ENCODE measurements at regions not wholly inside any gene's neighbourhood (a gene's known extent, or its start where the extent isn't known, plus 50 kb on each side); places are given as distances from the start of the nearest gene placed in this dataset.
"Not testable (repeated sequence)": the region's sequence is repeated elsewhere in the genome, so short reads cannot be mapped to it uniquely, and the experiment has no call there.

- DNase-seq (ENCODE audit: low read depth, low spot score); H3K27me3 ChIP-seq (ENCODE audit: control insufficient read depth, insufficient read depth, low read length); POLR2A ChIA-PET; CTCF ChIA-PET; H3K9me3 ChIP-seq (ENCODE audit: control insufficient read depth, insufficient read depth, low read length); H3K27ac ChIP-seq (ENCODE audit: low read depth, low read length): not testable (repeated sequence)
- H3K4me3 ChIP-seq (ENCODE audit: low read depth, low read length), result 0 out of 2 replicates have a peak overlapping the region, but pooled peaks have one; percentile 17
Observed at GRCh38 chr2:111452208-111452607, 331.5 kb downstream of the BCL2L11 start.

- POLR2A ChIA-PET, result interaction anchor here (0.6 kb wide), 1 partner anchor 82 kb away, joined by 6 read pairs; no protein-coding TSS in a partner anchor
- H3K27me3 ChIP-seq (ENCODE audit: control insufficient read depth, insufficient read depth, low read length); CTCF ChIA-PET; DNase-seq (ENCODE audit: low read depth, low spot score); H3K9me3 ChIP-seq (ENCODE audit: control insufficient read depth, insufficient read depth, low read length); H3K4me3 ChIP-seq (ENCODE audit: low read depth, low read length); H3K27ac ChIP-seq (ENCODE audit: low read depth, low read length): not testable (repeated sequence)
Observed at GRCh38 chr2:111453308-111453707, 332.6 kb downstream of the BCL2L11 start.

- H3K27ac ChIP-seq (ENCODE audit: low read depth, low read length); CTCF ChIA-PET; H3K4me3 ChIP-seq (ENCODE audit: low read depth, low read length); POLR2A ChIA-PET; H3K9me3 ChIP-seq (ENCODE audit: control insufficient read depth, insufficient read depth, low read length); H3K27me3 ChIP-seq (ENCODE audit: control insufficient read depth, insufficient read depth, low read length); DNase-seq (ENCODE audit: low read depth, low spot score): not testable (repeated sequence)
Observed at GRCh38 chr2:111453816-111454215, 333.1 kb downstream of the BCL2L11 start.

GRCh38 chr2:111454404-111454803, 333.7 kb downstream of the BCL2L11 start:
- POLR2A ChIA-PET; H3K9me3 ChIP-seq (ENCODE audit: control insufficient read depth, insufficient read depth, low read length): not testable (repeated sequence)
- DNase-seq (ENCODE audit: low read depth, low spot score), result peak; percentile 16

GRCh38 chr2:111455016-111456015, 334.6 kb downstream of the BCL2L11 start:
- H3K27me3 ChIP-seq (ENCODE audit: control insufficient read depth, insufficient read depth, low read length); CTCF ChIA-PET; H3K9me3 ChIP-seq (ENCODE audit: control insufficient read depth, insufficient read depth, low read length); H3K27ac ChIP-seq (ENCODE audit: low read depth, low read length); DNase-seq (ENCODE audit: low read depth, low spot score); H3K4me3 ChIP-seq (ENCODE audit: low read depth, low read length); POLR2A ChIA-PET: not testable (repeated sequence)

More at GRCh38 chr2:111454404-111454803, 333.7 kb downstream of the BCL2L11 start:
- H3K4me3 ChIP-seq (ENCODE audit: low read depth, low read length); H3K27ac ChIP-seq (ENCODE audit: low read depth, low read length); CTCF ChIA-PET; H3K27me3 ChIP-seq (ENCODE audit: control insufficient read depth, insufficient read depth, low read length): not testable (repeated sequence)

GRCh38 chr2:111457191-111457590, 336.5 kb downstream of the BCL2L11 start:
- CTCF ChIA-PET; H3K4me3 ChIP-seq (ENCODE audit: low read depth, low read length): not testable (repeated sequence)

GRCh38 chr2:111460901-111461300, 340.2 kb downstream of the BCL2L11 start:
- H3K27ac ChIP-seq (ENCODE audit: low read depth, low read length); DNase-seq (ENCODE audit: low read depth, low spot score); CTCF ChIA-PET; H3K27me3 ChIP-seq (ENCODE audit: control insufficient read depth, insufficient read depth, low read length); POLR2A ChIA-PET; H3K4me3 ChIP-seq (ENCODE audit: low read depth, low read length); H3K9me3 ChIP-seq (ENCODE audit: control insufficient read depth, insufficient read depth, low read length): not testable (repeated sequence)

More at GRCh38 chr2:111457191-111457590, 336.5 kb downstream of the BCL2L11 start:
- H3K27ac ChIP-seq (ENCODE audit: low read depth, low read length); POLR2A ChIA-PET; H3K27me3 ChIP-seq (ENCODE audit: control insufficient read depth, insufficient read depth, low read length); H3K9me3 ChIP-seq (ENCODE audit: control insufficient read depth, insufficient read depth, low read length); DNase-seq (ENCODE audit: low read depth, low spot score): not testable (repeated sequence)

GRCh38 chr2:111461831-111462230, 341.1 kb downstream of the BCL2L11 start:
- POLR2A ChIA-PET; H3K4me3 ChIP-seq (ENCODE audit: low read depth, low read length); CTCF ChIA-PET; H3K27ac ChIP-seq (ENCODE audit: low read depth, low read length); H3K27me3 ChIP-seq (ENCODE audit: control insufficient read depth, insufficient read depth, low read length); DNase-seq (ENCODE audit: low read depth, low spot score); H3K9me3 ChIP-seq (ENCODE audit: control insufficient read depth, insufficient read depth, low read length): not testable (repeated sequence)

GRCh38 chr2:111462572-111462971, 341.9 kb downstream of the BCL2L11 start:
- H3K27me3 ChIP-seq (ENCODE audit: control insufficient read depth, insufficient read depth, low read length); H3K9me3 ChIP-seq (ENCODE audit: control insufficient read depth, insufficient read depth, low read length); CTCF ChIA-PET; H3K27ac ChIP-seq (ENCODE audit: low read depth, low read length); POLR2A ChIA-PET; DNase-seq (ENCODE audit: low read depth, low spot score); H3K4me3 ChIP-seq (ENCODE audit: low read depth, low read length): not testable (repeated sequence)

GRCh38 chr2:111463238-111463848, 342.6 kb downstream of the BCL2L11 start:
- H3K27me3 ChIP-seq (ENCODE audit: control insufficient read depth, insufficient read depth, low read length); DNase-seq (ENCODE audit: low read depth, low spot score); H3K4me3 ChIP-seq (ENCODE audit: low read depth, low read length); POLR2A ChIA-PET; CTCF ChIA-PET; H3K9me3 ChIP-seq (ENCODE audit: control insufficient read depth, insufficient read depth, low read length): not testable (repeated sequence)
- H3K27ac ChIP-seq (ENCODE audit: low read depth, low read length), result peak overlapping the region; percentile 31

GRCh38 chr2:111463956-111464355, 343.2 kb downstream of the BCL2L11 start:
- H3K27ac ChIP-seq (ENCODE audit: low read depth, low read length); CTCF ChIA-PET; POLR2A ChIA-PET; H3K9me3 ChIP-seq (ENCODE audit: control insufficient read depth, insufficient read depth, low read length); H3K4me3 ChIP-seq (ENCODE audit: low read depth, low read length); DNase-seq (ENCODE audit: low read depth, low spot score); H3K27me3 ChIP-seq (ENCODE audit: control insufficient read depth, insufficient read depth, low read length): not testable (repeated sequence)

- CTCF ChIA-PET; H3K27ac ChIP-seq (ENCODE audit: low read depth, low read length); H3K4me3 ChIP-seq (ENCODE audit: low read depth, low read length); POLR2A ChIA-PET; DNase-seq (ENCODE audit: low read depth, low spot score); H3K9me3 ChIP-seq (ENCODE audit: control insufficient read depth, insufficient read depth, low read length); H3K27me3 ChIP-seq (ENCODE audit: control insufficient read depth, insufficient read depth, low read length): not testable (repeated sequence)
Observed at GRCh38 chr2:111464367-111464766, 343.7 kb downstream of the BCL2L11 start.
